Gastroesophageal sphincter (tissue), 3 donors: ENCODE measurements at regions not wholly inside any gene's neighbourhood (a gene's known extent, or its start where the extent isn't known, plus 50 kb on each side); places are given as distances from the start of the nearest gene placed in this dataset.

Source experiments
- CTCF ChIP-seq, 4 experiments: fragments of 200-600 bp in 2 of 4; fragments of 450-650 bp in 2 of 4; sonication (generic) in 1 of 4; IDR thresholded peaks; one replicate each; pipeline ENCODE4 v1.5.1; 2017 to 2019; ENCODE audit warnings: antibody characterized with exemption in 4 of 4, mild to moderate bottlenecking in 2 of 4, moderate library complexity in 2 of 4
- POLR2A ChIP-seq, 2 donors: fragments of 450-650 bp; IDR thresholded peaks; one replicate each; pipeline ENCODE4 v1.6.1; 2017; ENCODE audit warnings: antibody characterized with exemption in 2 of 2, mild to moderate bottlenecking in 2 of 2, moderate library complexity in 1 of 2
- POLR2AphosphoS5 ChIP-seq: sonication (generic); formaldehyde crosslinking; IDR thresholded peaks from one replicate; pipeline ENCODE4 v1.6.1; 2017; ENCODE audit warnings: antibody characterized with exemption

DNA sequence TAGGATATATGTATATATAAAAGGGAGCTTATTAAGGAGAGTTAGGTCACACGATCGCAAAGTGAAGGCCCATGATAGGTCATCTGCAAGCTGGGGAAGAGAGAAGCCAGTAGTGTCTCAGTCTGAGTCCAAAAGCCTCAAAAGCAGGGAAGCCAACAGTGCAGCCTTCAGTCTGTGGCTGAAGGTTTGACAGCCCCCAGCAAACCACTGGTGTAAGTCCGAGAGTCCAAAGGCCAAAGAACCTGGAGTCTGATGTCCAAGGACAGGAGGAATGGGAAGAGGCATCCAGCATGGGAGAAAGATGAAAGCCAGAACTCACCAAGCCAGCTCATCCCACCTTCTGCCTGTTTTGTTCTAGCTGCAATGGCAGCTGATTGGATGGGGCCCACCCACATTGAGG is 88.9 kb upstream of the TBX20 start:
- TF ChIP-seq CTCF (IDR thresholded peaks at IDR 0.05) = no peak
- TF ChIP-seq POLR2A (IDR thresholded peaks at IDR 0.05) = no peak
- no peak for TF ChIP-seq POLR2AphosphoS5
